ENCODE measurements at regions not wholly inside any gene's neighbourhood (a gene's known extent, or its start where the extent isn't known, plus 50 kb on each side); places are given as distances from the start of the nearest gene placed in this dataset.
"Not testable (repeated sequence)": the region's sequence is repeated elsewhere in the genome, so short reads cannot be mapped to it uniquely, and the experiment has no call there.

DNA sequence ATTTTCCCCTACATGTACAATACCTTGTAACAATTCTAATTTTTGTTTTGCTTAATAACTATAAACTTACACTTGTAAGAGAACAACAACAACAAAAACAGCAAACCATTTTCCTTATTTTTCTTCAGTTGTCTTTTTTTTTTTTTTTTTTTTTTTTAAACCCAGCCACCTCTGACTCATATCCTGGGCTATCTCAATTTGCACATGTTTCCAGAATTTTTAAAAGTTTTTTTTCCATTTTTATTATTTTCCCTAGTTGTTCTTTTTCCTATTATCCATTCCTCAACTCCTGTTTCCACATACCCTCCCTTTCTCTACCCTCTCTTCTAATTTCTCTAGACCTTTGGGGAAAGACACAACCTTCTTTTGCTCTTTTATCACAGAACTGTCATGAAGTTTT, 112.5 kb downstream of the EFEMP1 start:
- DNase-seq (ENCODE audit: low spot score): no peak

- no peak for DNase-seq (ENCODE audit: low spot score)
Measured at GRCh38 chr2:55810622-55811020, 113.0 kb downstream of the EFEMP1 start.

DNA sequence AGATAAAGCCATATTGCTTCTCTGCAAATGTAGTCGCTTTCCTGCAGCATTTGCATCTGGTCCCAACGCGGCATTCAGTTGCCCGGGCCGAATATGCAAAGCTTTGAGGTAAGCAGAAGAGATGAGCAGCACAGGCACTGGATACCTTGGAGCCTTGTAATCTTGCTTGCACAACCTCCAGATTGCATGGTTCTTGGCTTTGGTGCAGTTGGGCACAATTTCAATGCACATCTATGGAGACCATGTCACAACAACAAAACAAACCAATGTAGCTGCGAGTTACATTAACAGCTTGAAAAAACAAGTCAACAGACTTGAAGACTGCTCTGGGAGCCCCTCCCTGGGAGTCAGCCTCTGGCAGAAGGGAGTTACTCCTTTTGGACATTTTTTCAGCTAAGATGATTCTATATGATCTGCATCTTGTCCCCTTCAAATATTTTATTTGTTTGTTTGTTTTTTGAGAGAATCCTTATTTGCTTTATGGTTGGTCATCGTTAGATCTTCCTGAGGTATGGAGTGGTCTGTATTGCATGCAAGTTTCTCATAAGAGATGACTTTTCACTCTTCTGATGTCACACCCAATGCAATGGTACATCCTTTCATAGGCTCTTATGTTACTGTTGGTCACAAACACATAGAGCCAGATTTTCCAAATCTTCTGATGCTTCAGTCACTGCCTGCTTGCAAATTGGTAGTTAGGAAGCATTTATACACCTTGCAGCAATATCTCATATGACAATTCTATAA, 113.5 kb downstream of the EFEMP1 start:
- DNase-seq (ENCODE audit: low spot score): no peak

GRCh38 chr2:55807900-55808299, 114.3 kb upstream of the PNPT1 start:
- DNase-seq (ENCODE audit: low spot score): no peak

DNA sequence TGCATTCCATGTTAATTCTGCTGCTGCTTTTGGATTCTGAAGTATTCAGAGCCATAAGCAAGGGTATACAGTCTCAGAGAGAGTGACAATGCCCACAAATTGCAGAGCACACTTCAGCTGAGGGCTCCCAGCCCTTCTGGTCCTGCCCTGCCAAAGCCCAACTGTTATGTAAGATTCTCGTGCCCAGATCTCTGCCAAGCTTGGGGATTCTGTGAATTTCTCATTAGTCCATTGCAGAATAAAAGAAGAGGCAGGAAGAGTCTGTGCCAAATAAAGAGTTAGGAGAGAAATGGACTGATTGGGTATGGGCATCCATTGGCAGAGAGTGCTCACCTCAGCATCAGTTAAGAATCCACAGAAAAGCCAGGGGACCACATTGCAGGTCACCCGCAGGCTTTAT, 112.0 kb upstream of the PNPT1 start:
- DNase-seq (ENCODE audit: low spot score): no peak

- no peak for DNase-seq (ENCODE audit: low spot score)
Measured at GRCh38 chr2:55804535-55804934, 110.9 kb upstream of the PNPT1 start.

DNA sequence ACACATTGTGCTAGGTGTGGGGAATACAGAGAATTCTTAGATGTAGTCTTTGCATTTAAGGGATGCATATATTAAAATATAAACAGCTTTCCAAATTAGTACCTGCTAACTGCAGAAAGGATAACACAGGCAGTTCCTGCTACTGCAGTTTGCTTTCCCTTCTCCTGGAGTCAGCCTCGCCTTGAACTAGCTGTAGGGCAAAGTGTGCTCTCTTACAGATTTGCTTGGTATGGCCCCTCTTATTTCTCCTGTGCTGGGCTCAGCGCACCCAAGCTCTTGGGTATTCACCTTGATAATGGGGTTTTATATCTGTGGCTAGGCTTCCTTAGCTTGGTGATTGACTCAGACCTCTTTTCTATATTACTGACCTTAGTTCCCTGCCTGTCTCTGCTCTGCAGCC, 108.4 kb upstream of the PNPT1 start:
- DNase-seq (ENCODE audit: low spot score): no peak

DNA sequence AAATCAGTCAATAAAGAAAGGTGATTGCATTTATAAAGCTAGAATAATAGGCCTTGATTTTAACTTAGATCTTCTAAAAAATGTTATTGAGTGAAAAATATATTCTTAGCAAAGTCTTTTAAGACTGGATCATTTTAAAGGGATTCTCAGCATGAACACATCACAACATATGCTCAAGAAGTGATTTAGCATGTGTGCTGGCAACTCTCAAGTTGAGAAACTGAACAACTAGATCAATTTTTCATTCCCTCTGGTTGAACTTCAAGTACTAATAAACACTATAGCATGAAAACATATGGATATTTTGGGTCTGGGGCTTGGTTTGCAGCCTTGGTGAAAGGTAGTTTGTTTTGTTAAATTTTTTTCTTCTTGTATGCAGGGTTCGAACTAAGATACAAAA, 107.8 kb upstream of the PNPT1 start:
- no peak for DNase-seq (ENCODE audit: low spot score)

DNA sequence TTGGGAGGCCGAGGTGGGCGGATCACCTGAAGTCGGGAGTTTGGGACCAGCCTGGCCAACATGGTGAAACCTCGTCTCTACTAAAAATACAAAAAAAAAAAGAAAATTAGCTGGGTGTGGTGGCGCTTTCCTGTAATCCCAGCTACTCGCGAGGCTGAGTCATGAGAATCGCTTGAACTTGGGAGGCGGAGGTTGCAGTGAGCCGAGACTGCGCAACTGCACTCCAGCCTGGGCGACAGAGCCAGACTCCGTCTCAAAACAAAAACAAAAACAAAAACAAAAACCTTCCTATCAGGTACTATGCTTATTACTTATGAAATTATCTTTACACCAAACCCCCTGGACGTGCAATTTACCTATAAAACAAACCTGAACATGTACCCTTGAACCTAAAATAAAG, 106.0 kb upstream of the PNPT1 start:
- not testable (repeated sequence) for DNase-seq (ENCODE audit: low spot score)

DNA sequence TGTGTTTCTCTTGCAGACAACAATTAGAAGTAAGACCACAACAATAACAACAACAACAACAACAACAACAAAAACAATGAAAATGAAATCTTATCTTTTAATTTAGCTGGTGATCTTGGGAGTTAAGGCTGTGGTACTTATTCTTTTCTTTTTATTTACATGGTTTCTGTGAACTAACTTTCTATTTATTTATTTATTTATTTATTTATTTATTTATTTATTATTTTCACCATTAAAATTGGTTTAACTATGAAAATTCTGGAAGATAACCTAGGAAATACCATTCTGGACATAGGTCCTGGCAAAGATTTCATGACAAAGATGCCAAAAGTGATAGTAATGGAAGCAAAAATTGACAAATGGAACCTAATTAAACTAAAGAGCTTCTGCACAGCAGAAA, 102.5 kb upstream of the PNPT1 start:
- no peak for DNase-seq (ENCODE audit: low spot score)

GRCh38 chr2:55793602-55794001, 100.0 kb upstream of the PNPT1 start:
- DNase-seq (ENCODE audit: low spot score): not testable (repeated sequence)

DNA sequence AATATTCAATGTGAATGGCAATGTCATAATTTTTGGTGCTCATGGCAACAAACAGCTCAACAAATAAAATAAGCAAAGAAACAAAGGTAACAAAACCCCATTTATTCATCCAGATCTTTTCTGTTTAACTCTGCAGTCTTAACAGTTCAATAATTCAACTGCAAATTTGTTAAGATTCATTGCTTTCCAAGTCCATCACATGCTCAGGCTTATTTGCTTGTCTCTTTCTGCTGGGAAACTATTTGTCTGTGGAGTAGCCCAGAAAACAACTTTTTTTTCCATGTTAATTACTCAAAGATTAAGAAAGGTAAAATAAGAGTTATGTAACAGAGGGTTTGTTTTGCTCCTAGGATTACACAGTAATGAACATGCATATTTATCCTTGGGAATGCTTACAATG, 92.6 kb upstream of the PNPT1 start:
- DNase-seq (ENCODE audit: low spot score): no peak

- not testable (repeated sequence) for DNase-seq (ENCODE audit: low spot score)
Measured at GRCh38 chr2:55783751-55784150, 90.1 kb upstream of the PNPT1 start.

GRCh38 chr2:55782528-55783173, 89.0 kb upstream of the PNPT1 start:
- DNase-seq (ENCODE audit: low spot score): no peak

- no peak for DNase-seq (ENCODE audit: low spot score)
Measured at GRCh38 chr2:55781542-55781941, 87.9 kb upstream of the PNPT1 start.

GRCh38 chr2:55780697-55781096, 87.1 kb upstream of the PNPT1 start:
- DNase-seq (ENCODE audit: low spot score): no peak

DNA sequence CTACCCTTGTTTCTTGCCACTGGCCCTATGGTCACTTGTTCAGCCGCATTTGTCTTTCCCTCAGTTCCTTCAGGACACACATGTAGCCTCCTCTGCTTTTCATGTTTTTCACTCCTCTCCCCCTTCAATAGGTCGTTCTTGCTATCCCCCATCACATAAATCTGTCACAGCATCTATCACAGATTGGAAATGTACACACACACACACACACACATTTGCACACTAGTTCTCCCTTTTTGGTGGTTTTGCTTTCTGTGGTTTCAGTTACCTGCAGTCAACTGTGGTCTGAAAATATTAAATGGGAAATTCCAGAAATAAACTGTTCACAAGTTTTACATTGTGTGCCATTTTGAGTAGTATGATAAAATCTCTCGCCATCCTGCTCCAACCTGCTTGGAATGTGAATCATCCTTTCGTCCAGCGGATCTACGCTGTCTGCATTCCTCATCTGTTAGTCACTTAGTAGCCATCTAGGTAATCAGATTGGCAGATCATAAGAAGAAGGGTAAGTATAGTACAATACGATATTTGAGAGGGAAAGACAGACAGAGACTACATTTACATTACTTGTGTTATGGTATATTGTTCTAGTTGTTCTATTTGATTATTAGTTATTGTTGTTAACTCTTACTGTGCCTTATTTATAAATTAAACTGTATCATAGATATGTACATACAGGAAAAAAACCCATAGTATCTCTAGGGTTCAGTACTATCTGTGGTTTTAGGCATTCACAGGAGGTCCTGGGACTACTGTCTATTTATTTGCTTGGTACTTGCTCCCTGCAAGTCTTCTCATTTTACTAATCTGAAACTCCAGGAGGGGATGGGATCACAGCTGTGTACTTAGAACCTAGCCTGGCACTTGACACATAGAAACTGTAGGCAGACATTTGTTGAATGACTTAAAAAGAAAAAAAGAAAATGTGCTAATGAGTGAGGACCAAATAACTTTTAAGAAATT, 86.1 kb upstream of the PNPT1 start:
- DNase-seq (ENCODE audit: low spot score): peak; percentile 85

GRCh38 chr2:55776966-55777365, 83.3 kb upstream of the PNPT1 start:
- no peak for DNase-seq (ENCODE audit: low spot score)

DNA sequence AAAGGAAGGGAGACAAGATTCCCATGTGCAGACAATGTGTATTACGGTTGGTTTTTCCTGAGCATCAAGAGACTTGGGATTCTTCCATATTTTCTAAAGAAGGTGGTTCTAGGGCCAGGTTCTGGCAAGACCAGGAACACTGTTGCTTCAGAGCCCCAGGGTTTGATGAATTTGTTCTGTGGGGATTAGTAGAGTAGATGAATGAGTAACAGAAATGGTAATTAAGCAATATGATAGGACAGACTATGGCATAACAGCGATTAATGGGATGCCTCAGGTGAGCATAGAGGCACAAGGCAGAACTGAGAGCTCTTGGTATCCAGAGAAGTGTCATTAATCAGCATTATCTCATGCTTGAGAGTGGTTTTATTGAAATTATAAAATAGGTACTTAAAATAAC, 82.8 kb upstream of the PNPT1 start:
- no peak for DNase-seq (ENCODE audit: low spot score)

DNA sequence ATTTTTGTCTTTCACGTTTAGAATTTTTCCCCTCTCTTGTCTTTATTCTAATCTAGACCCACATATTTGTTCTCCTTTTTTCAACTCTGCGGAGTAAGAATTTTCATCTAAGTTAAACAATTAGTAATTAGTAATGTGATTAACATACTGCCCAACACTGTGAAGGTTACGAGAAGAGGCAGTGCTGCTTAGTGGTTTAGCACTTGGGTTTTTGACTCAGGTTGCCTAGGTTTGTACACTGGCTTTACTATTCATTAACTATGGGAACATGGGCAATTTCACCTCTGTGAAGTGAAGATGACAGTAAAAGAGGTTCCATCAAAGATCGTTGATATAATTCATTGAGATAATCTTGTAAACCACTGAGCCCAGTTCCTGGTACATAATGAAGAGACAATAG, 82.2 kb upstream of the PNPT1 start:
- no peak for DNase-seq (ENCODE audit: low spot score)

DNA sequence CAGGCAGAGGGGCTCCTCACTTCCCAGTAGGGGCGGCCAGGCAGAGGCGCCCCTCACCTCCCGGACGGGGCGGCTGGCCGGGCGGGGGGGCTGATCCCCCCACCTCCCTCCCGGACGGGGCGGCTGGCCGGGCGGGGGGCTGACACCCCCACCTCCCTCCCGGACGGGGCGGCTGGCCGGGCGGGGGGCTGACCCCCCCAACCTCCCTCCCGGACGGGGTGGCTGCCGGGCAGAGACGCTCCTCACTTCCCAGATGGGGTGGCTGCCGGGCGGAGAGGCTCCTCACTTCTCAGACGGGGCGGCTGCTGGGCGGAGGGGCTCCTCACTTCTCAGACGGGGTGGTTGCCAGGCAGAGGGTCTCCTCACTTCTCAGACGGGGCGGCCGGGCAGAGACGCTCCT, 80.0 kb upstream of the PNPT1 start:
- DNase-seq (ENCODE audit: low spot score): not testable (repeated sequence)

DNA sequence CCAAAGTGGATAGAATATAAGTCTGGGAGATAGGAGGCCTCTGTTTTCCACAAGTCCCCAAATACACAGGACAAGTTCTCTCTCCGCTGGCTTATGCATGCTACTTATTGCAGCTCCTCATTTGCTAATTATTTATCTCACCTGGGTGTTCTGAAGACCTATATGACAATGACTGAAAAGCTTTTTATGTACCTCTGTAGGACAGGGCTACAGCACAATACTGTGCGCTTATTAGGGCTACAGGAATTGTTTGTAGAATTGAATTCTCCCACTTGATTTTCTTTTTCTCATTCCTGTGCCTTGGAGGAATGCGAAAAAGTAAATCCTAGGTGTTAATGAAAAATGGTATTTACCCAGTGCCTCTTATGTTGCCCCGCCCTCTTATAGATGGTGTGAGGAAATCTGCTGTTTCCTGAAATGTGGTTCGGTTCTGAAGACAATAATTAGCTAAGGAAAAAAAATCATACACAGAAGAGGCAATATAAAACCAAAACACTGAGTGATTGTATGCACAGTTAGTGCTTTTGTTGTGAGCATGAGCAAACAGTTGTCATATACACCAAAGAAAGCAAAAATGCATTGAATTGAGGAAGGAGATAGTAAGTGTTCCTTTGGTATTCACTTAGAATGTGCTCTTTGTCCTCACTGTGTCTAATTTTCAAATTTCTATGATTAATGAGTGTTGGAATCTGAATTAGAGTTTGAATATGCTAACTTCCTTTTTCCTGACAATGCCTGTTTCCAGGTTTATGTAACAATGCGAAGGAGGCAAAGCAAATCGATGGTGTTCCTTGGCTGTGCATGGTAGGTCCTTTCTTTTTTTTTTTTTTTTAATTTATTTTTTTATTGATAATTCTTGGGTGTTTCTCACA, 78.7 kb upstream of the PNPT1 start:
- DNase-seq (ENCODE audit: low spot score): no peak

All from SW480 (cell line).